ENCODE measurements at regions not wholly inside any gene's neighbourhood (a gene's known extent, or its start where the extent isn't known, plus 50 kb on each side); places are given as distances from the start of the nearest gene placed in this dataset.

GRCh38 chr6:11648436-11648775 is 110.9 kb downstream of the TMEM170B start:
- TF ChIP-seq TOX (CRISPR knock-in tag; IDR thresholded peaks at IDR 0.05; ENCODE audit: borderline replicate concordance) (no peak), CSDC2 (CRISPR knock-in tag; IDR thresholded peaks at IDR 0.05) (no peak), POU6F1 (CRISPR knock-in tag; IDR thresholded peaks at IDR 0.05; ENCODE audit: borderline replicate concordance, low read depth) (no peak), ZNF70 (CRISPR knock-in tag; IDR thresholded peaks at IDR 0.05) (no peak), ZFP30 (CRISPR knock-in tag; IDR thresholded peaks at IDR 0.05) (no peak), TCF4 (CRISPR knock-in tag; IDR thresholded peaks at IDR 0.05; ENCODE audit: borderline replicate concordance) (no peak), CSRNP3 (CRISPR knock-in tag; IDR thresholded peaks at IDR 0.05) (no peak), RARB (CRISPR knock-in tag; IDR thresholded peaks at IDR 0.05) (no peak), ZNF565 (CRISPR knock-in tag; conservative IDR thresholded peaks at IDR 0.05; ENCODE audit: low read depth) (no peak), GLIS3 (CRISPR knock-in tag; IDR thresholded peaks at IDR 0.05) (no peak)
- no peak for ATAC-seq

- TF ChIP-seq CSRNP3 (CRISPR knock-in tag; IDR thresholded peaks at IDR 0.05) = no peak
- no peak for TF ChIP-seq CREB5 (CRISPR knock-in tag; IDR thresholded peaks at IDR 0.05; ENCODE audit: low read depth)
- no peak for TF ChIP-seq ZFP30 (CRISPR knock-in tag; IDR thresholded peaks at IDR 0.05)
- TF ChIP-seq PPARA (CRISPR knock-in tag; IDR thresholded peaks at IDR 0.05; ENCODE audit: borderline replicate concordance) = no peak
- TF ChIP-seq TCF4 (CRISPR knock-in tag; IDR thresholded peaks at IDR 0.05; ENCODE audit: borderline replicate concordance) = no peak
- no peak for TF ChIP-seq POU6F1 (CRISPR knock-in tag; IDR thresholded peaks at IDR 0.05; ENCODE audit: borderline replicate concordance, low read depth)
- no peak for TF ChIP-seq ZC3H10 (CRISPR knock-in tag; IDR thresholded peaks at IDR 0.05)
- ATAC-seq = no peak
Measured at GRCh38 chr6:11648889-11649288, 111.3 kb downstream of the TMEM170B start.

- peak; percentile 13; the same call in 1 of the 3 replicates for ATAC-seq
- TF ChIP-seq CSRNP3 (CRISPR knock-in tag; IDR thresholded peaks at IDR 0.05) (no peak), CSDC2 (CRISPR knock-in tag; IDR thresholded peaks at IDR 0.05) (no peak), RARB (CRISPR knock-in tag; IDR thresholded peaks at IDR 0.05) (no peak), ZFP3 (CRISPR knock-in tag; IDR thresholded peaks at IDR 0.05) (no peak), ZNF565 (CRISPR knock-in tag; conservative IDR thresholded peaks at IDR 0.05; ENCODE audit: low read depth) (no peak), ZC3H10 (CRISPR knock-in tag; IDR thresholded peaks at IDR 0.05) (no peak), TOX (CRISPR knock-in tag; IDR thresholded peaks at IDR 0.05; ENCODE audit: borderline replicate concordance) (no peak), CREB5 (CRISPR knock-in tag; IDR thresholded peaks at IDR 0.05; ENCODE audit: low read depth) (no peak), TCF4 (CRISPR knock-in tag; IDR thresholded peaks at IDR 0.05; ENCODE audit: borderline replicate concordance) (no peak), POU6F1 (CRISPR knock-in tag; IDR thresholded peaks at IDR 0.05; ENCODE audit: borderline replicate concordance, low read depth) (no peak), ESRRG (CRISPR knock-in tag; IDR thresholded peaks at IDR 0.05) (no peak), TSHZ2 (CRISPR knock-in tag; IDR thresholded peaks at IDR 0.05) (no peak), OSR1 (CRISPR knock-in tag; IDR thresholded peaks at IDR 0.05) (no peak), PPARA (CRISPR knock-in tag; IDR thresholded peaks at IDR 0.05; ENCODE audit: borderline replicate concordance) (no peak)
Measured at GRCh38 chr6:11650025-11650696, 112.6 kb downstream of the TMEM170B start.

Measured in SK-N-SH treated with all-trans-retinoic acid at 6 μM for 48 hours (cell line).